HUES6 (cell line): ENCODE measurements at regions not wholly inside any gene's neighbourhood (a gene's known extent, or its start where the extent isn't known, plus 50 kb on each side); places are given as distances from the start of the nearest gene placed in this dataset.

Experiments
- H3K27ac ChIP-seq: 2 replicates; pipeline ENCODE4 v1.7.0; 2013; ENCODE audit warnings: low read depth, mild to moderate bottlenecking, low read length, inconsistent platforms
- H3K27me3 ChIP-seq: 2 replicates; pipeline ENCODE4 v1.6.1; 2013; ENCODE audit warnings: low read length; ENCODE audit not compliant: control insufficient read depth, insufficient read depth
- H3K36me3 ChIP-seq: 2 replicates; pipeline ENCODE4 v1.6.1; 2013; ENCODE audit warnings: low read length; ENCODE audit not compliant: control insufficient read depth, insufficient read depth
- H3K4me1 ChIP-seq: 2 replicates; pipeline ENCODE4 v1.6.1; 2013; ENCODE audit warnings: low read length; ENCODE audit not compliant: control insufficient read depth, insufficient read depth
- H3K4me3 ChIP-seq: 2 replicates; pipeline ENCODE4 v1.5.1; 2013; ENCODE audit warnings: low read depth, low read length
- H3K9ac ChIP-seq: one replicate; pipeline ENCODE4 v1.6.1; 2013; ENCODE audit warnings: mild to moderate bottlenecking, low read length
- H3K9me3 ChIP-seq: 2 replicates; pipeline ENCODE4 v1.6.1; 2013; ENCODE audit warnings: low read depth, low read length; ENCODE audit not compliant: control insufficient read depth, insufficient read depth

DNA sequence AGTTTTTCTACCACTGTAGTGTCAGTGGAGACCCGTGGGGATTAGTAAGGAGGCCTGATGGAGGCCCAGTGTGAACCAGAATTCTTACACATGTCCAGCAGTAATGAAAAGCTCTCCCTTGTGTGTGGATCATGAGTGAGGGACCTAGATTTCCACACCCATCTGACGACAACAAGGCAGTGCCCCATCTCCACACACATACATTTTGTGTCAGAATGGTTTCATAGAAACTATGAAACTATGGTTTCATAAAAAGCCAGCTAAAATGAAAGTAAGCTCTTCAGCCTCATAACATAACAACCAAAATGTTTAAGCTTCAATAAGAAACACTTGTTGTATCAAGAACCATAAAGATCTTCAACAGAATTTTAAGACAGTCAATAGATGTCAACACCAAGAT, 884.5 kb upstream of the ADGRL3 start:
- Histone ChIP-seq H3K4me1 (no peaks in the 10 kb centered on the region; the same call in 1 of the 2 replicates), H3K9me3 (no peaks in the 10 kb centered on the region), H3K27ac (no peak overlapping the region), H3K9ac (no peak overlapping the region), H3K4me3 (no peak overlapping the region), H3K36me3 (no peaks in the 10 kb centered on the region), H3K27me3 (no peaks in the 10 kb centered on the region)

- Histone ChIP-seq H3K27me3 (no peaks in the 10 kb centered on the region), H3K36me3 (no peaks in the 10 kb centered on the region), H3K27ac (no peak overlapping the region), H3K4me3 (no peak overlapping the region), H3K9me3 (no peaks in the 10 kb centered on the region), H3K4me1 (no peaks in the 10 kb centered on the region), H3K9ac (no peak overlapping the region)
These were observed 873.4 kb upstream of the ADGRL3 start for GRCh38 chr4:60326735-60327134.

GRCh38 chr4:60327651-60328050, 872.5 kb upstream of the ADGRL3 start:
- Histone ChIP-seq H3K9me3 (no peaks in the 10 kb centered on the region), H3K27me3 (no peaks in the 10 kb centered on the region), H3K4me1 (no peaks in the 10 kb centered on the region), H3K9ac (no peak overlapping the region), H3K4me3 (no peak overlapping the region), H3K27ac (no peak overlapping the region), H3K36me3 (no peaks in the 10 kb centered on the region)

DNA sequence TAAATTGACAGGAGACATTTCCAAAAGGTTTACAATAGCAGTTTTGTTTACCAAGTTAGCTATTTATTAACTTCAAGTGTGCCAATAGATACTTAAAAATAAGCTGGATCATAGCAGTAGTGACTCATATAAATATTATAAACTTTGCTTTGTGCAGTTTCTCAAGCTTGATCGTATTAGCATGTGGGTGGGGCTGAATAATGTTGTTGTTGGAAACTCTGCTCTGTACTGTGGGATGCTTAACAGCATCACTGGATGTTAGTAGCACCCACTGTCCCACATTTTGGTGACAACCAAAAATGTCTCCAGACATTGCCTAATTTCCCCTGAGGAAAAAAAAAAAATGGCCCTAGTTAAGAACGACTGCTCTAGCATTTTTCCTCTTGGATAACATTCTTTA, 855.2 kb upstream of the ADGRL3 start:
- H3K9ac ChIP-seq, result no peak overlapping the region
- H3K4me1 ChIP-seq, result no peaks in the 10 kb centered on the region
- H3K9me3 ChIP-seq, result no peaks in the 10 kb centered on the region
- H3K27ac ChIP-seq, result no peak overlapping the region
- no peaks in the 10 kb centered on the region for H3K36me3 ChIP-seq
- no peak overlapping the region for H3K4me3 ChIP-seq
- H3K27me3 ChIP-seq, result no peaks in the 10 kb centered on the region

DNA sequence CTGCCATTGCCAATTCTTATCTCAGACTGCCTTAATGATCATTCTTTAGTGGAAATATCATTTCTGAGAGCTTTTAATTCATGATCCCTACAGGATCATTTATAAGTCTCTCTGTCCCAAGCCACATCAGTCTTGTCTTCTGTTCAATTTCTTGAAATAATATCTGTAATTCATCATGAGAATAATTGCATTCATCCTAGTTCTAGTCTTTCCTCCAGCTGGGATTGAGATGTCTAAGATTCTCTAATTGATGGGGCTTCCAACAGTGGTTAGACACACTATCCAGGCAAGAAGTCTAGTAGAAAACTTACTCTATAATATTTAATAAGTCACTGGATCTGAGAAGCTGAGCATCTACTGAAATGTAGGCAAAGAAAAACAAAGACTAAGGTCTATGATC, 854.7 kb upstream of the ADGRL3 start:
- Histone ChIP-seq H3K36me3 (no peaks in the 10 kb centered on the region), H3K9ac (no peak overlapping the region), H3K4me1 (no peaks in the 10 kb centered on the region), H3K27me3 (no peaks in the 10 kb centered on the region), H3K9me3 (no peaks in the 10 kb centered on the region), H3K4me3 (no peak overlapping the region), H3K27ac (no peak overlapping the region)

DNA sequence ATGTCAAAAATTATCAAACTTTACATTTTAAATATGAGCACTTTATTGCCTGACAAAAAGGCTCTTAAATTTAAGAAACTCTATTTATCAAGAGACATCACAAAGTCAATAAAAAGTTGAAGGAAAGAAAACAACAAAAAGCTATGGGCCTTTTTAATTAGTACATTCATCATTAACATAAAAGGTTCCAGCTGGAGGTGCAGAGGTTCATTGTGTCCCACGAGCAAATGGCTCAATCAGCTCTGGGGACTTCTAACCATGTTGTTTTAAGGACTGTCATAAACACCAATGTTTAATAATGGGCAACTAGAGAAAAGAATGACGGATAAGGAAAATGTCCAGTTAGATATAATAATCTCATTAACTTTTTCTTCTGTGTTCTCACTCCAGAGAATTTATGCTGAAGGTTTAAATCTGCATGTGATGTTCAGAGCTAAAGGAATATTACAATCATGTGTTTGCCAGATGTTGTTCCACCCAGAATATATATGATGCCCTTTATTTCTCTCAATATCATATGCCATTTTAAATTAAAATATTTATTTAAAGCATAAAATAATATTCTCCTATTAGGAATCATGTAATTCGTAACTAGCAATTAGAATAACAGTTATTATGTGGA, 840.3 kb upstream of the ADGRL3 start:
- H3K36me3 ChIP-seq, result no peaks in the 10 kb centered on the region
- H3K9me3 ChIP-seq, result no peaks in the 10 kb centered on the region
- no peaks in the 10 kb centered on the region for H3K4me1 ChIP-seq
- H3K27ac ChIP-seq, result no peak overlapping the region
- no peak overlapping the region for H3K4me3 ChIP-seq
- H3K9ac ChIP-seq, result no peak overlapping the region
- H3K27me3 ChIP-seq, result no peaks in the 10 kb centered on the region

- no peaks in the 10 kb centered on the region for H3K27me3 ChIP-seq
- no peak overlapping the region for H3K4me3 ChIP-seq
- no peak overlapping the region for H3K27ac ChIP-seq
- H3K4me1 ChIP-seq, result no peaks in the 10 kb centered on the region
- no peaks in the 10 kb centered on the region for H3K36me3 ChIP-seq
- no peaks in the 10 kb centered on the region for H3K9me3 ChIP-seq
- H3K9ac ChIP-seq, result no peak overlapping the region
These were observed 835.0 kb upstream of the ADGRL3 start for GRCh38 chr4:60365176-60365575.

DNA sequence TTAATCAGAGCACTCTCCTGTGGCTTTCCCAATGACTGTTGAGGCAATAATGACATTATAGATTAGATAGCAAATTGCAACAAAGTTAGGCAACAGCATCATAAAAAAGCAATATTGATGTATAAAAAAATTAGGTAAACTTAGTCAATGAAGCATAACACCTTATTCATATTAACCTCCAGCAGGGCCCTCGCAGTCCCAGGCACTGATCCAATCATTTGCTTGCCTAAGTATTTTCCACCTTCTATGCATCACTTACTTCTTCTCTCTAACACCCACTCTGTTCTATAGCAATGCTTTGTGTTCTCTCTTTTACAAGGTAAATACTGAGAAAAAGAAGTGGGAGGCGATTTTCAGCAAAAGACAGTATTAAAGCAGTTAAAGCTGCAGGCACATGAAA, 833.5 kb upstream of the ADGRL3 start:
- Histone ChIP-seq H3K27ac (no peak overlapping the region), H3K27me3 (no peaks in the 10 kb centered on the region)

DNA sequence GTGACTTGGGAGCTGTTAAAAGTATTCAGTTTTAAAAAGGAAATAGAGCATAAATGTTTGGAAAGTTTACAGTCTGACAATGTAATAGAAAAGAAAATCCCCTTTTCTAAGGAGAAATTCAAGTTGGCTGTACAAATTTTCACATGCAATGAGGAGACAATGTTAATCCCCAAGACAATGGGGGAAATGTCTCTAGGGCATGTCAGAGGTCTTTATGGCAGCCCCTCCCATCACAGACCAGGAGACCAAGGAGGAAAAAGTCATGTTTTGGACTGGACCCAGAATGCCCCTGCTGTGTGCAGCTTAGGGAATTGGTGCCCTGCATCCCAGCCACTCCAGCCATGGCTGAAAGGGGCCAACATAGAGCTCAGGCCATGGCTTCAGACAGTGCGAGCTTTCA, 831.1 kb upstream of the ADGRL3 start:
- Histone ChIP-seq H3K9me3 (no peaks in the 10 kb centered on the region), H3K36me3 (no peaks in the 10 kb centered on the region), H3K4me1 (no peaks in the 10 kb centered on the region), H3K27ac (no peak overlapping the region), H3K4me3 (no peak overlapping the region), H3K9ac (no peak overlapping the region), H3K27me3 (no peaks in the 10 kb centered on the region)

More for the DNA sequence above, 833.5 kb upstream of the ADGRL3 start:
- no peak overlapping the region for H3K9ac ChIP-seq
- H3K4me1 ChIP-seq, result no peaks in the 10 kb centered on the region
- no peak overlapping the region for H3K4me3 ChIP-seq
- H3K9me3 ChIP-seq, result no peaks in the 10 kb centered on the region
- H3K36me3 ChIP-seq, result no peaks in the 10 kb centered on the region

- no peak overlapping the region for H3K27ac ChIP-seq
These were observed 822.1 kb upstream of the ADGRL3 start for GRCh38 chr4:60378010-60378409.

DNA sequence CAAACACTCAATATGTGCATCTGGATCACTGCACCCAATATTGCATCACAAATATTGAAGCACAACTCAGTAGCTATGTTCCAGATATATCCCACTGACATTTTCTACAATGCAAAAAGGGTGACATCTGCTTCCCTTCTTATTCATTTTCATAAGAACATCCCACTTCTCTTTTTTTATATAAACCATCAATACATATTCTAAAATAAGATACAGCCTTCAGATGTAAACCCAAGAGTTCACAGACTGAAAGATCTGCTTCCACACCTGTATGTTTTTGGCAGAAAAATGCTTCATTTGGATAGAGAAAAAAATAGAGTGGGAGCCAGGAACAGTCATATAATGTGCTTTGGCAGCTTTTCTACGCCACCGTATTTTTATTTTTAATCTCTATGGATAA, 815.6 kb upstream of the ADGRL3 start:
- no peak overlapping the region for H3K4me3 ChIP-seq
- peaks cover 9% of the 10 kb centered on the region for H3K9me3 ChIP-seq
- no peak overlapping the region for H3K9ac ChIP-seq
- H3K27ac ChIP-seq, result no peak overlapping the region
- no peaks in the 10 kb centered on the region for H3K4me1 ChIP-seq
- H3K36me3 ChIP-seq, result no peaks in the 10 kb centered on the region
- no peaks in the 10 kb centered on the region for H3K27me3 ChIP-seq

More at GRCh38 chr4:60378010-60378409, 822.1 kb upstream of the ADGRL3 start:
- H3K4me3 ChIP-seq, result no peak overlapping the region
- no peak overlapping the region for H3K9ac ChIP-seq
- H3K36me3 ChIP-seq, result no peaks in the 10 kb centered on the region
- no peaks in the 10 kb centered on the region for H3K9me3 ChIP-seq
- no peaks in the 10 kb centered on the region for H3K4me1 ChIP-seq
- H3K27me3 ChIP-seq, result no peaks in the 10 kb centered on the region

- H3K27ac ChIP-seq, result no peak overlapping the region
- H3K4me1 ChIP-seq, result no peaks in the 10 kb centered on the region
- H3K9ac ChIP-seq, result no peak overlapping the region
- no peaks in the 10 kb centered on the region for H3K36me3 ChIP-seq
- peaks cover 36% of the 10 kb centered on the region for H3K9me3 ChIP-seq
- H3K27me3 ChIP-seq, result no peaks in the 10 kb centered on the region
- no peak overlapping the region for H3K4me3 ChIP-seq
These were observed 810.5 kb upstream of the ADGRL3 start for GRCh38 chr4:60389633-60390032.
